Lower leg skin (tissue), 4 donors: ENCODE measurements at regions not wholly inside any gene's neighbourhood (a gene's known extent, or its start where the extent isn't known, plus 50 kb on each side); places are given as distances from the start of the nearest gene placed in this dataset.

Experiments used
- DNase-seq, 2 donors: peaks; one replicate each; pipeline ENCODE4 v3.0.0-alpha.2; 2019; ENCODE audit warnings: low spot score in 2 of 2
- H3K4me3 ChIP-seq: fragments of 200-600 bp; sonication (generic); 2 replicates; pipeline ENCODE4 v1.5.1; 2017; ENCODE audit warnings: mild to moderate bottlenecking, low read depth; ENCODE audit not compliant: poor library complexity, severe bottlenecking
- CTCF ChIP-seq, 3 donors: fragments of 450-650 bp; IDR thresholded peaks; one replicate each; pipeline ENCODE4 v1.5.1; 2016; ENCODE audit warnings: antibody characterized with exemption in 3 of 3, mild to moderate bottlenecking in 3 of 3, moderate library complexity in 2 of 3
- POLR2A ChIP-seq, 2 donors: fragments of 450-650 bp; IDR thresholded peaks; one replicate each; pipeline ENCODE4 v1.6.1; 2016 to 2017; ENCODE audit warnings: antibody characterized with exemption in 2 of 2, mild to moderate bottlenecking in 1 of 2, moderate library complexity in 1 of 2
- WGBS, 2 donors: methylation state at CpG; one replicate each; pipeline ENCODE4 v1.1.5; 2018; 5-methylcytosine and 5-hydroxymethylcytosine counted together
- intact Hi-C: fragments of 100-400 bp; cut with DNase I; formaldehyde crosslinking; loops from one replicate; pipeline ENCODE4 v1.15.0; 2023; ENCODE audit warnings: low total_unique reads

- TF ChIP-seq CTCF (IDR thresholded peaks at IDR 0.05) (no peak), POLR2A (IDR thresholded peaks at IDR 0.05) (no peak)
- intact Hi-C loops: no loop called here
- H3K4me3 ChIP-seq: no peak overlapping the region
- DNase-seq: no peak
- 59 to 85% methylated on average over 2 of the region's 2 CpGs for WGBS, 2 donors
Measured at GRCh38 chr20:40168981-40169620, 519.9 kb downstream of the MAFB start.

GRCh38 chr20:40161391-40161790, 527.6 kb downstream of the MAFB start:
- no peak for TF ChIP-seq CTCF (IDR thresholded peaks at IDR 0.05)
- TF ChIP-seq POLR2A (IDR thresholded peaks at IDR 0.05): no peak
- DNase-seq: no peak
- intact Hi-C loops: no loop called here
- no peak overlapping the region for H3K4me3 ChIP-seq

- H3K4me3 ChIP-seq: no peak overlapping the region
- TF ChIP-seq CTCF (IDR thresholded peaks at IDR 0.05) (no peak), POLR2A (IDR thresholded peaks at IDR 0.05) (no peak)
- peak in 1 of 2 donors; percentile 42 for DNase-seq
- intact Hi-C loops: no loop called here
- 62 to 66% methylated on average over 7 of the region's 7 CpGs for whole genome bisulfite sequencing, 2 donors
Measured at GRCh38 chr20:40160097-40160550, 528.9 kb downstream of the MAFB start.

GRCh38 chr20:40159276-40159675, 529.8 kb downstream of the MAFB start:
- intact Hi-C loops: no loop called here
- no peak for DNase-seq
- no peak for TF ChIP-seq POLR2A (IDR thresholded peaks at IDR 0.05)
- no peak for TF ChIP-seq CTCF (IDR thresholded peaks at IDR 0.05)
- H3K4me3 ChIP-seq: no peak overlapping the region
- WGBS, 2 donors: 92 to 95% methylated on average over 5 of the region's 5 CpGs

GRCh38 chr20:40156600-40157317, 532.3 kb downstream of the MAFB start:
- no peak overlapping the region for H3K4me3 ChIP-seq
- no peak for DNase-seq
- WGBS, 2 donors: 55 to 65% methylated on average over 4 of the region's 4 CpGs
- intact Hi-C loops: no loop called here
- no peak for TF ChIP-seq CTCF (IDR thresholded peaks at IDR 0.05)
- TF ChIP-seq POLR2A (IDR thresholded peaks at IDR 0.05): no peak
